Heart left ventricle (tissue), 16 donors: ENCODE measurements at regions not wholly inside any gene's neighbourhood (a gene's known extent, or its start where the extent isn't known, plus 50 kb on each side); places are given as distances from the start of the nearest gene placed in this dataset.

ENCODE experiments used
- ATAC-seq, 4 donors: fragments of 200-7000 bp; cut with Tn5 transposase; one replicate each; pipeline ENCODE4 v1.9.1; 2020 to 2022; ENCODE audit warnings: moderate library complexity in 4 of 4, mild to moderate bottlenecking in 3 of 4, moderate number of reproducible peaks in 1 of 4
- DNase-seq, 5 donors: peaks; one replicate each; pipeline ENCODE4 v3.0.0-alpha.2; 2020
- H3K27ac ChIP-seq, 12 donors: fragments of 200-600 bp; sonication (generic) in 4 of 12; one replicate each; pipeline versions ENCODE4 v1.5.0 to v1.8.0; 2016 to 2022; ENCODE audit warnings: mild to moderate bottlenecking in 2 of 12
- H3K27me3 ChIP-seq, 9 donors: fragments of 200-600 bp; sonication (generic) in 2 of 9; one replicate each; pipeline versions ENCODE4 v1.5.1 to v1.8.0; 2016 to 2022; ENCODE audit warnings: mild to moderate bottlenecking in 3 of 9
- H3K36me3 ChIP-seq, 9 donors: fragments of 200-600 bp; sonication (generic) in 2 of 9; one replicate each; pipeline versions ENCODE4 v1.5.0 to v1.8.0; 2018 to 2022; ENCODE audit warnings: mild to moderate bottlenecking in 2 of 9
- H3K4me1 ChIP-seq, 12 donors: fragments of 200-600 bp; sonication (generic) in 4 of 12; one replicate each; pipeline versions ENCODE4 v1.5.0 to v1.8.0; 2016 to 2022; ENCODE audit warnings: mild to moderate bottlenecking in 3 of 12
- H3K4me3 ChIP-seq, 12 donors: fragments of 200-600 bp; sonication (generic) in 4 of 12; one replicate each; pipeline versions ENCODE4 v1.5.0 to v1.8.0; 2017 to 2022; ENCODE audit warnings: mild to moderate bottlenecking in 9 of 12, moderate library complexity in 4 of 12
- H3K9me3 ChIP-seq, 12 donors: fragments of 200-600 bp; sonication (generic) in 4 of 12; one replicate each; pipeline versions ENCODE4 v1.5.0 to v1.8.0; 2016 to 2022; ENCODE audit warnings: mild to moderate bottlenecking in 1 of 12
- CTCF ChIP-seq, 12 donors: fragments of 200-600 bp; sonication (generic) in 4 of 12; IDR thresholded peaks; one replicate each; pipeline versions ENCODE4 v1.5.0 to v1.8.0; 2018 to 2022; ENCODE audit warnings: antibody characterized with exemption in 12 of 12, mild to moderate bottlenecking in 5 of 12
- POLR2A ChIP-seq, 2 donors: fragments of 450-650 bp; IDR thresholded peaks; one replicate each; pipeline ENCODE4 v1.6.1; 2017; ENCODE audit warnings: antibody characterized with exemption in 2 of 2, mild to moderate bottlenecking in 2 of 2, moderate library complexity in 2 of 2
- WGBS, 4 donors: extraction: QIAGEN DNeasy Blood & Tissue Kit in 2 of 4; methylation state at CpG; one replicate each; pipeline versions ENCODE4 v1.1.5 to v1.1.7; 2013 to 2018; 5-methylcytosine and 5-hydroxymethylcytosine counted together
- intact Hi-C, 10 donors: fragments of 100-400 bp; cut with DNase I; formaldehyde crosslinking; loops; one replicate each; pipeline versions ENCODE4 v1.11.1 to v1.14.2; 2022
- donor health status: ischemic (EF 13 %, LVEDD 7.1; RV severe dilation, severe dysfunction).
- donor health status: healthy with polysubstance abuse.
- donor health status: DM: no; HTN: yes; CAD: no.
- donor health status: DM: no; HTN: no; CAD: no.
- donor health status: ischemic (EF 25% LVEDD 6.9; RV normal size, moderate dysfunction).
- donor health status: ischemic (EF 25% LVEDD 5.7; RV mildly dilated, moderate dysfunction).
- donor health status: healthy.
- donor health status: DM: yes; HTN: yes; CAD: no.
- donor health status: ischemic (EF 35%, LVEDD 5.7; RV mildly dilated, moderate dysfunction).
- donor health status: nonischemic (EF 11% LVEDD 7.7; RV severe dilation, severe dysfunction).
- donor health status: DM: yes; HTN: yes; CAD: no.
- donor health status: PGD.
- donor health status: ischemic (EF 29% LVEDD 5.4; RV normal size, mild dysfunction).
- donor health status: nonischemic (EF 23%, LVEDD 6.1; RV moderate dilation, normal function).

DNA sequence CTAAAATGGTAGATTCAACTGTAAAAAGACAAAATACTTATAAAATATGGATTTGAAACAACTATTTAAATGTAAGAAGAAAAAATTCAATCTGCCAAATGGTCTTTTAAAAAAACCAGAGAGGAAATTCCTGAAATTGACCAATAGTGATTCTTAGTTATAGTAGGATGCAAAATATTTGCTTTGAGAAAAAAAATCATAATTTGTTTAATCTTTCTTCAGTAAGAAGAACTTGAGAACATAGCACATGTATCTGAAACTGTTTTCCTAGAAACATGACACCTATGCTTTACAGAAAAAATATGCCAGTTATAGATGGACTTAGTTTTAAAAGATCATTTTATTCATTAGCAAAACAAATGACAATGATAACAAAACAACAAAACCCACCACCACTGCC lies 186.9 kb upstream of the CD180 start:
- no peaks in the 10 kb centered on the region for H3K4me1 ChIP-seq

GRCh38 chr5:67381236-67381880 lies 184.8 kb upstream of the CD180 start:
- DNase-seq (no peak), ATAC-seq (no peak)
- Histone ChIP-seq H3K4me1 (no peaks in the 10 kb centered on the region), H3K36me3 (no peaks in the 10 kb centered on the region), H3K27me3 (no peaks in the 10 kb centered on the region), H3K4me3 (no peak overlapping the region), H3K9me3 (no peaks in the 10 kb centered on the region), H3K27ac (no peak overlapping the region)
- WGBS, 4 donors = 51 to 74% (median 58%) methylated on average over 2 of the region's 2 CpGs
- no peak for TF ChIP-seq CTCF (IDR thresholded peaks at IDR 0.05)
- TF ChIP-seq POLR2A (IDR thresholded peaks at IDR 0.05) = no peak
- intact Hi-C loops = no loop called here

More for the DNA sequence above, 186.9 kb upstream of the CD180 start:
- DNase-seq = no peak
- no peaks in the 10 kb centered on the region for H3K9me3 ChIP-seq
- no peaks in the 10 kb centered on the region for H3K27me3 ChIP-seq
- TF ChIP-seq POLR2A (IDR thresholded peaks at IDR 0.05) = no peak
- TF ChIP-seq CTCF (IDR thresholded peaks at IDR 0.05) = no peak
- H3K4me3 ChIP-seq = no peak overlapping the region
- ATAC-seq = no peak
- H3K36me3 ChIP-seq = no peaks in the 10 kb centered on the region
- intact Hi-C loops = no loop called here
- no peak overlapping the region for H3K27ac ChIP-seq

GRCh38 chr5:67380431-67380830 lies 183.8 kb upstream of the CD180 start:
- H3K4me3 ChIP-seq = no peak overlapping the region
- H3K27me3 ChIP-seq = no peaks in the 10 kb centered on the region
- no peak for DNase-seq
- H3K36me3 ChIP-seq = no peaks in the 10 kb centered on the region
- H3K4me1 ChIP-seq = no peaks in the 10 kb centered on the region
- WGBS, 4 donors = 79 to 94% (median 89%) methylated on average over 1 of the region's 1 CpG
- no peak overlapping the region for H3K27ac ChIP-seq
- no peak for ATAC-seq
- TF ChIP-seq POLR2A (IDR thresholded peaks at IDR 0.05) = no peak
- no peak for TF ChIP-seq CTCF (IDR thresholded peaks at IDR 0.05)
- no peaks in the 10 kb centered on the region for H3K9me3 ChIP-seq
- intact Hi-C loops = no loop called here

DNA sequence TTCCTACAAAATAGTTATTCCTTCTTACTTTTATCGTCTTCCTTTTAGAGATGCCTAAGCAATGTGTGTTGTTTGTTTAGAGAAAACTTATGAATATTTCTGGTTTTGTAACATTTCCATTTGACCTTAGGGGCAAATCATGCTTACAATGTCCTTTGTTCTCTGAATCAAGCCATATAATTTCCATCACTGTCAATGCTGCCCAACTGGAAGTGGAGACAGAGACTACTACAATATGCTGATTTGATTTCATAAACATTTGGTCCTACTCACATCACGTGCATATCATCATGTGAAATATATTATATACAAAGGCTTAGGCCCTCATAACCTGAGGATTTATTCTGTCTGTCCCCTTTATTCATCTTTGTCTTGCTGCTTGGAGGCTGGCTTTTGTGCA lies 183.2 kb upstream of the CD180 start:
- no peaks in the 10 kb centered on the region for H3K4me1 ChIP-seq
- H3K9me3 ChIP-seq = no peaks in the 10 kb centered on the region
- TF ChIP-seq POLR2A (IDR thresholded peaks at IDR 0.05) = no peak
- TF ChIP-seq CTCF (IDR thresholded peaks at IDR 0.05) = no peak
- H3K4me3 ChIP-seq = no peak overlapping the region
- no peaks in the 10 kb centered on the region for H3K36me3 ChIP-seq
- H3K27me3 ChIP-seq = no peaks in the 10 kb centered on the region
- no peak for ATAC-seq
- no peak for DNase-seq
- WGBS, 4 donors = 86 to 93% (median 90%) methylated on average over 2 of the region's 2 CpGs
- intact Hi-C loops = no loop called here
- H3K27ac ChIP-seq = no peak overlapping the region
